CD4-positive, alpha-beta T cell (primary cell): ENCODE measurements at regions not wholly inside any gene's neighbourhood (a gene's known extent, or its start where the extent isn't known, plus 50 kb on each side); places are given as distances from the start of the nearest gene placed in this dataset.

Experiments
- ATAC-seq: fragments of 200-7000 bp; cut with Tn5 transposase; one replicate; pipeline ENCODE4 v1.10.0; 2022; ENCODE audit warnings: mild to moderate bottlenecking; ENCODE audit not compliant: poor library complexity
- CTCF ChIA-PET: fragments of 350-600 bp; sonication (Branson Sonifier 250); formaldehyde crosslinking; loops from one replicate; lab custom pipeline; 2021; ENCODE audit warnings: antibody characterized with exemption, inconsistent platforms; lab: Charles Lee
- POLR2A ChIA-PET: fragments of 350-600 bp; sonication (Branson Sonifier 250); formaldehyde crosslinking; loops from one replicate; lab custom pipeline; 2021; ENCODE audit warnings: antibody characterized with exemption, inconsistent platforms; lab: Charles Lee
- DNase-seq, 14 experiments: peaks; one replicate each; pipeline ENCODE4 v3.0.0-alpha.2; 2013 to 2020; ENCODE audit warnings: mixed read lengths in 2 of 14
- H3K27ac ChIP-seq, 2 donors: one replicate each; pipeline versions ENCODE4 v1.5.1 to v1.7.0; 2013; ENCODE audit warnings: low read length in 2 of 2, low read depth in 1 of 2, mild to moderate bottlenecking in 1 of 2
- H3K27me3 ChIP-seq, 2 experiments: 1 replicate in 1 of 2; 2 replicates in 1 of 2; pipeline versions ENCODE4 v1.6.1 to v1.7.0; 2013; ENCODE audit warnings: low read length in 2 of 2, control low read depth in 1 of 2, mild to moderate bottlenecking in 1 of 2, moderate library complexity in 1 of 2; ENCODE audit not compliant: insufficient read depth in 2 of 2, control insufficient read depth in 1 of 2
- H3K36me3 ChIP-seq: one replicate; pipeline ENCODE4 v1.6.1; 2013; ENCODE audit warnings: low read length, control low read depth; ENCODE audit not compliant: insufficient read depth
- H3K4me1 ChIP-seq: one replicate; pipeline ENCODE4 v1.6.1; 2013; ENCODE audit warnings: low read length, control low read depth; ENCODE audit not compliant: insufficient read depth
- H3K4me3 ChIP-seq: one replicate; pipeline ENCODE4 v1.5.1; 2013; ENCODE audit warnings: mild to moderate bottlenecking, low read length, moderate library complexity
- H3K9me3 ChIP-seq, 2 experiments: 1 replicate in 1 of 2; 2 replicates in 1 of 2; pipeline versions ENCODE4 v1.6.1 to v1.7.0; 2013; ENCODE audit warnings: low read length in 2 of 2, mild to moderate bottlenecking in 2 of 2, control low read depth in 1 of 2, moderate library complexity in 1 of 2; ENCODE audit not compliant: control insufficient read depth in 1 of 2, insufficient read depth in 1 of 2
- H3K27ac Mint-ChIP-seq: one replicate; pipeline ENCODE4 v1.8.0; 2020; ENCODE audit warnings: mixed read lengths
- H3K27me3 Mint-ChIP-seq: one replicate; pipeline ENCODE4 v1.8.0; 2021; ENCODE audit warnings: mixed read lengths
- H3K36me3 Mint-ChIP-seq: one replicate; pipeline ENCODE4 v1.8.0; 2021; ENCODE audit warnings: low read depth, mixed read lengths
- H3K4me1 Mint-ChIP-seq: one replicate; pipeline ENCODE4 v1.8.0; 2021; ENCODE audit warnings: low read depth, mixed read lengths
- H3K4me3 Mint-ChIP-seq: one replicate; pipeline ENCODE4 v1.8.0; 2020; ENCODE audit warnings: mild to moderate bottlenecking, mixed read lengths
- H3K9me3 Mint-ChIP-seq: one replicate; pipeline ENCODE4 v1.8.0; 2020; ENCODE audit warnings: mixed read lengths
- intact Hi-C, 2 experiments: fragments of 100-400 bp; cut with DNase I in 1 of 2; cut with micrococcal nuclease in 1 of 2; formaldehyde crosslinking; loops; one replicate each; pipeline versions ENCODE4 v1.15.1 to v1.9.0; 2023 to 2025; cut with DNase I, micrococcal nuclease
- TF ChIP-seq, protein P1 (sequence below): fragments of 200-600 bp; IDR thresholded peaks from one replicate; pipeline ENCODE4 v1.8.0; 2022; ENCODE audit warnings: antibody characterized with exemption, mild to moderate bottlenecking

- ChIA-PET CTCF (no interaction called here), POLR2A (interaction anchor here (0.6 kb wide), 1 partner anchor 337 kb away, joined by 3 read pairs; no protein-coding TSS in a partner anchor)
- no peaks in the 10 kb centered on the region for H3K4me1 ChIP-seq
- Mint-ChIP-seq H3K9me3 (peaks cover 5% of the 10 kb centered on the region), H3K4me3 (no peak overlapping the region), H3K36me3 (no peaks in the 10 kb centered on the region), H3K27ac (no peak overlapping the region), H3K27me3 (no peaks in the 10 kb centered on the region), H3K4me1 (peaks cover under 1% of the 10 kb centered on the region)
- H3K9me3 ChIP-seq: peaks cover 0 to 5% of the 10 kb centered on the region in 2 experiments
- DNase-seq (no peak), ATAC-seq (no peak)
- no peaks in the 10 kb centered on the region for H3K27me3 ChIP-seq
- H3K27ac ChIP-seq: no peak overlapping the region
- H3K36me3 ChIP-seq: no peaks in the 10 kb centered on the region
- no peak overlapping the region for H3K4me3 ChIP-seq
- intact Hi-C loops: no loop called here
- TF ChIP-seq, protein P1, sequence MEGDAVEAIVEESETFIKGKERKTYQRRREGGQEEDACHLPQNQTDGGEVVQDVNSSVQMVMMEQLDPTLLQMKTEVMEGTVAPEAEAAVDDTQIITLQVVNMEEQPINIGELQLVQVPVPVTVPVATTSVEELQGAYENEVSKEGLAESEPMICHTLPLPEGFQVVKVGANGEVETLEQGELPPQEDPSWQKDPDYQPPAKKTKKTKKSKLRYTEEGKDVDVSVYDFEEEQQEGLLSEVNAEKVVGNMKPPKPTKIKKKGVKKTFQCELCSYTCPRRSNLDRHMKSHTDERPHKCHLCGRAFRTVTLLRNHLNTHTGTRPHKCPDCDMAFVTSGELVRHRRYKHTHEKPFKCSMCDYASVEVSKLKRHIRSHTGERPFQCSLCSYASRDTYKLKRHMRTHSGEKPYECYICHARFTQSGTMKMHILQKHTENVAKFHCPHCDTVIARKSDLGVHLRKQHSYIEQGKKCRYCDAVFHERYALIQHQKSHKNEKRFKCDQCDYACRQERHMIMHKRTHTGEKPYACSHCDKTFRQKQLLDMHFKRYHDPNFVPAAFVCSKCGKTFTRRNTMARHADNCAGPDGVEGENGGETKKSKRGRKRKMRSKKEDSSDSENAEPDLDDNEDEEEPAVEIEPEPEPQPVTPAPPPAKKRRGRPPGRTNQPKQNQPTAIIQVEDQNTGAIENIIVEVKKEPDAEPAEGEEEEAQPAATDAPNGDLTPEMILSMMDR: no peak
These were observed 809.1 kb downstream of the BCL11B start for GRCh38 chr14:98462908-98463307.

DNA sequence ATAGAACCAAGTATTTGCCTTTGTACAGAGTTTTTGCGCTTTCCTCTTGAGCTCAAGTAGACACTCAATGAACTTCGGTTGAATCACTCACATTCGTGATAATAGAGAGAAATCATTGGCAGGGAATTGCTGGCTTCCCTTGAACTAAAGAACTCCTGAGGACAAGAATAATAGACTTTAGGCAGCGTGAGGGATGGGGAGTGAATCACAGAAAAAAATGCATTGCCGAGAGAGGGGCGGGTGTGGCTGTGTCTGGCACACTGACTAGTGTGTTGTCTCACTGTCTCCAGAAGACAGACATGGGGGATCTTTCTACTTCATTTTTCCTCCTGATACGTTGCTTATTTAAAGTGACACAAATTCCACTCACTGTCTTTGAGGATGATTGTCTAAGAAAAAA lies 805.2 kb downstream of the BCL11B start:
- H3K36me3 Mint-ChIP-seq: no peaks in the 10 kb centered on the region
- H3K27ac Mint-ChIP-seq: no peak overlapping the region
- H3K4me1 Mint-ChIP-seq: no peaks in the 10 kb centered on the region

GRCh38 chr14:98470663-98471062 lies 801.3 kb downstream of the BCL11B start:
- Mint-ChIP-seq H3K4me3 (no peak overlapping the region), H3K27ac (no peak overlapping the region), H3K9me3 (no peaks in the 10 kb centered on the region), H3K27me3 (no peaks in the 10 kb centered on the region), H3K36me3 (no peaks in the 10 kb centered on the region), H3K4me1 (peaks cover 4% of the 10 kb centered on the region)
- no peak overlapping the region for H3K27ac ChIP-seq
- H3K36me3 ChIP-seq: no peaks in the 10 kb centered on the region
- no peaks in the 10 kb centered on the region for H3K9me3 ChIP-seq
- CTCF ChIA-PET: no interaction called here
- no peaks in the 10 kb centered on the region for H3K27me3 ChIP-seq
- POLR2A ChIA-PET: no interaction called here
- no peak for ATAC-seq
- intact Hi-C loops: no loop called here
- TF ChIP-seq, protein P1: no peak
- H3K4me1 ChIP-seq: no peaks in the 10 kb centered on the region
- no peak for DNase-seq
- no peak overlapping the region for H3K4me3 ChIP-seq

More for the DNA sequence above, 805.2 kb downstream of the BCL11B start:
- DNase-seq: no peak
- Mint-ChIP-seq H3K9me3 (peaks cover 5% of the 10 kb centered on the region), H3K4me3 (no peak overlapping the region), H3K27me3 (no peaks in the 10 kb centered on the region)
- no peak overlapping the region for H3K4me3 ChIP-seq
- ChIA-PET POLR2A (no interaction called here), CTCF (interaction anchor here (0.5 kb wide), 1 partner anchor 141 kb away, joined by 4 read pairs; no protein-coding TSS in a partner anchor)
- TF ChIP-seq, protein P1: no peak
- H3K9me3 ChIP-seq: no peaks in the 10 kb centered on the region
- H3K36me3 ChIP-seq: no peaks in the 10 kb centered on the region
- intact Hi-C loops: no loop called here
- no peaks in the 10 kb centered on the region for H3K4me1 ChIP-seq
- H3K27me3 ChIP-seq: no peaks in the 10 kb centered on the region
- H3K27ac ChIP-seq: no peak overlapping the region
- no peak for ATAC-seq
